Tibial nerve (tissue), 4 donors: ENCODE measurements at regions not wholly inside any gene's neighbourhood (a gene's known extent, or its start where the extent isn't known, plus 50 kb on each side); places are given as distances from the start of the nearest gene placed in this dataset.

Experiments
- CTCF ChIP-seq, 5 experiments: fragments of 200-600 bp in 3 of 5; fragments of 450-650 bp in 2 of 5; sonication (generic) in 3 of 5; IDR thresholded peaks; one replicate each; pipeline ENCODE4 v1.5.1; 2016 to 2019; ENCODE audit warnings: antibody characterized with exemption in 5 of 5, mild to moderate bottlenecking in 3 of 5, moderate library complexity in 2 of 5
- EP300 ChIP-seq, 2 donors: sonication (generic); formaldehyde crosslinking; IDR thresholded peaks; one replicate each; pipeline ENCODE4 v1.6.1; 2017; ENCODE audit warnings: antibody characterized with exemption in 2 of 2, mild to moderate bottlenecking in 1 of 2

- no peak for TF ChIP-seq CTCF (IDR thresholded peaks at IDR 0.05)
- TF ChIP-seq EP300 (IDR thresholded peaks at IDR 0.05): no peak
These were observed 159.2 kb downstream of the GATA3 start for GRCh38 chr10:8213735-8214134.
